HepG2 (cell line): ENCODE measurements at regions not wholly inside any gene's neighbourhood (a gene's known extent, or its start where the extent isn't known, plus 50 kb on each side); places are given as distances from the start of the nearest gene placed in this dataset.

Experiments
- ATAC-seq: fragments of 200-7000 bp; cut with Tn5 transposase; 3 replicates; pipeline ENCODE4 v1.9.1; 2020; ENCODE audit warnings: mild to moderate bottlenecking, moderate library complexity
- BruUV-seq: library from RNA; stranded (reverse); fragments of 400-500 nt; replicated peaks from 2 replicates; lab custom pipeline; 2021; lab: Mats Ljungman, UMichigan
- CTCF ChIA-PET: fragments of 300-600 bp; formaldehyde crosslinking; extraction: SDS; loops from one replicate; lab custom pipeline; 2021; ENCODE audit warnings: low total read pairs, inconsistent platforms, low intra/inter-chr PET ratio; lab: Yijun Ruan, JAX
- POLR2A ChIA-PET: fragments of 350-600 bp; sonication (Branson Sonifier 250); formaldehyde crosslinking; loops from one replicate; lab custom pipeline; 2020; ENCODE audit warnings: antibody characterized with exemption, inconsistent platforms; lab: Yijun Ruan, JAX
- DNase-seq: peaks from one replicate; pipeline ENCODE4 v3.0.0-alpha.2; 2015; ENCODE audit warnings: low spot score
- FAIRE-seq: peaks from 3 replicates; lab custom pipeline; 2011; peaks lifted over from hg19 to GRCh38; lab: Jason Lieb, UNC
- H2AFZ ChIP-seq: one replicate; pipeline ENCODE4 v1.6.1; 2011; ENCODE audit warnings: low read length, inconsistent platforms
- H3K27ac ChIP-seq: fragments of 300-600 bp; 3 replicates; pipeline ENCODE4 v1.8.0; 2011; ENCODE audit warnings: mixed run types, mild to moderate bottlenecking, mixed read lengths, low read length, inconsistent platforms; ENCODE audit not compliant: insufficient read depth; ENCODE audit errors: extremely low read length
- H3K27me3 ChIP-seq, 2 experiments: fragments of 200-600 bp in 1 of 2; 2 replicates in 1 of 2; 3 replicates in 1 of 2; pipeline versions ENCODE4 v1.6.0 to v1.8.0; 2011; ENCODE audit warnings: low read length in 2 of 2, mild to moderate bottlenecking in 2 of 2, moderate library complexity in 2 of 2, inconsistent platforms in 1 of 2; ENCODE audit not compliant: insufficient read depth in 2 of 2, control insufficient read depth in 1 of 2
- H3K36me3 ChIP-seq, 2 experiments: fragments of 200-600 bp in 1 of 2; replicated peaks in 1 of 2; 2 replicates in 1 of 2; 3 replicates in 1 of 2; pipeline versions ENCODE4 v1.5.1 to v1.8.0; 2011; ENCODE audit warnings: low read length in 2 of 2, inconsistent platforms in 1 of 2; ENCODE audit not compliant: insufficient read depth in 2 of 2, control insufficient read depth in 1 of 2
- H3K4me1 ChIP-seq: 2 replicates; pipeline ENCODE4 v1.5.1; 2012; ENCODE audit warnings: low read length, inconsistent platforms; ENCODE audit not compliant: insufficient read depth
- H3K4me2 ChIP-seq: 2 replicates; pipeline ENCODE4 v1.6.0; 2011; ENCODE audit warnings: low read depth, low read length, inconsistent platforms
- H3K4me3 ChIP-seq, 3 experiments: fragments of 200-600 bp in 1 of 3; sonication (generic), shearing (Covaris generic) in 1 of 3; replicated peaks in 1 of 3; 2 replicates each; pipeline ENCODE4 v1.5.1; 2011 to 2016; ENCODE audit warnings: low read length in 3 of 3, inconsistent platforms in 2 of 3, low read depth in 2 of 3, mild to moderate bottlenecking in 2 of 3, control low read depth in 1 of 3, mixed read lengths in 1 of 3; ENCODE audit not compliant: insufficient read depth in 1 of 3
- H3K79me2 ChIP-seq: one replicate; pipeline ENCODE4 v1.6.1; 2011; ENCODE audit warnings: low read length, inconsistent platforms; ENCODE audit not compliant: insufficient read depth
- H3K9ac ChIP-seq: 2 replicates; pipeline ENCODE4 v1.6.0; 2011; ENCODE audit warnings: mild to moderate bottlenecking, low read depth, low read length, inconsistent platforms; ENCODE audit not compliant: insufficient read depth
- H3K9me3 ChIP-seq: 2 replicates; pipeline ENCODE4 v1.5.1; 2012; ENCODE audit warnings: mild to moderate bottlenecking, low read length
- H4K20me1 ChIP-seq: 2 replicates; pipeline ENCODE4 v1.6.0; 2011; ENCODE audit warnings: inconsistent platforms, mild to moderate bottlenecking, low read length, moderate library complexity; ENCODE audit not compliant: insufficient read depth
- HHEX ChIP-seq: IDR thresholded peaks from 2 replicates; pipeline ENCODE4 v1.6.1; 2016; ENCODE audit warnings: control low read depth
- JUNB ChIP-seq: sonication (generic); formaldehyde crosslinking; IDR thresholded peaks from 2 replicates; pipeline ENCODE4 v1.8.0; 2022; ENCODE audit warnings: missing genetic modification reagents, mild to moderate bottlenecking, borderline replicate concordance
- KLF15 ChIP-seq: sonication (generic); formaldehyde crosslinking; IDR thresholded peaks from 2 replicates; pipeline ENCODE4 v1.8.1; 2023; ENCODE audit warnings: borderline replicate concordance, mild to moderate bottlenecking, inconsistent platforms, missing genetic modification reagents, mixed read lengths
- NFRKB ChIP-seq: fragments of 450-650 bp; IDR thresholded peaks from 2 replicates; pipeline ENCODE4 v1.6.1; 2017
- POLR2AphosphoS2 ChIP-seq: IDR thresholded peaks from 2 replicates; pipeline ENCODE4 v1.6.1; 2011; ENCODE audit warnings: low read depth, low read length, improper control_type of control experiment
- REXO4 ChIP-seq: sonication (generic); formaldehyde crosslinking; IDR thresholded peaks from 2 replicates; pipeline ENCODE4 v1.8.0; 2022; ENCODE audit warnings: missing genetic modification reagents, mild to moderate bottlenecking, borderline replicate concordance
- SIN3A ChIP-seq: IDR thresholded peaks from 2 replicates; pipeline ENCODE4 v1.6.1; 2011; ENCODE audit warnings: low read depth, mild to moderate bottlenecking, control low read depth, low read length, borderline replicate concordance
- TAF1 ChIP-seq: sonication (generic); formaldehyde crosslinking; IDR thresholded peaks from 2 replicates; pipeline ENCODE4 v1.4.0; 2020; ENCODE audit warnings: missing genetic modification reagents
- TCF7 ChIP-seq: sonication (generic); IDR thresholded peaks from 2 replicates; pipeline ENCODE4 v1.6.1; 2016; ENCODE audit warnings: antibody characterized with exemption, low read depth
- ZNF263 ChIP-seq: sonication (generic); formaldehyde crosslinking; IDR thresholded peaks from 2 replicates; pipeline ENCODE4 v1.4.0; 2020; ENCODE audit warnings: missing genetic modification reagents
- ZNF329 ChIP-seq: sonication (generic); formaldehyde crosslinking; IDR thresholded peaks from 2 replicates; pipeline ENCODE4 v1.9.0; 2021; ENCODE audit warnings: low read depth, mild to moderate bottlenecking, missing genetic modification reagents
- ZNF557 ChIP-seq: sonication (generic); formaldehyde crosslinking; IDR thresholded peaks from 2 replicates; pipeline ENCODE4 v1.4.0; 2020; ENCODE audit warnings: missing genetic modification reagents
- WGBS: methylation state at CpG from one replicate; pipeline ENCODE4 v1.1.6; 2017; ENCODE audit warnings: low lambda C conversion rate; 5-methylcytosine and 5-hydroxymethylcytosine counted together
- in situ Hi-C: cut with HindIII; loops from 2 replicates; pipeline ENCODE4 v1.10.0; 2017; ENCODE audit warnings: low pct_unique_long_range_greater_than_20kb; ENCODE audit not compliant: extremely low pct_ligation_motif_present
- intact Hi-C: fragments of 100-400 bp; cut with micrococcal nuclease; formaldehyde crosslinking; loops from one replicate; pipeline ENCODE4 v1.10.0; 2022; ENCODE audit not compliant: unreplicated experiment
- TF ChIP-seq, protein P1 (sequence below): IDR thresholded peaks from 2 replicates; pipeline ENCODE4 v1.6.1; 2016; ENCODE audit warnings: low read depth, control low read depth
- TF ChIP-seq, protein P2 (sequence below): IDR thresholded peaks from 2 replicates; pipeline ENCODE4 v1.6.1; 2018; ENCODE audit warnings: missing genetic modification reagents

DNA sequence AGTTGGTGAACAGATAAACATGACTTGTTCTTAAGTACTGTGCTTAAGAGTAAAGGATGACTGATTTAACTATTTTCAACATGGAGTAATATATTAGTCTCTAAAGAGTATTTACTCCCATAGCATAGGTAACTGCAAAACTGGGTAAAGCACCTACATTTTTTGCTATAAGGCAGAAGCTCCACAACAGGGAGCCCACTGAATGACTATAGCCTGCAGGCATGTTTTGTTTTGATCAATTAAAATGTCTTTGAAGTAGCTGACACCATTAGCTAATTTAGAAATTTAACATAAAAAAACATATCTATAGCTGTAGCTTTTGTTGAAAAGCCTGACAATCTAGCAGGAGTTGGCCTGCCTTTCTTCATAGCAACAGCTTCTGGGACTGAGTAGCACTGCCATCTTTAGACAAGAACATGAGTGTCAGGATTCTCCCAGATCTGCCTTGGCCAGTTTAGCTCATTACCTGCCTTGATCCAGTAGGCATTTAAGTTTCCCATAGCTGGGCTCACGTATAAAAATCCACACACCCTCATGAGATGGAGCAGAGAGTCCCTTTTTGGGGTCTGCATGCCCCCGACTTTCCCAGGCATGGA is 1935.1 kb upstream of the PIK3C3 start:
- WGBS, result 0% methylated on average over 2 of the region's 2 CpGs

More for the DNA sequence above, 1935.1 kb upstream of the PIK3C3 start:
- BruUV-seq, result no TSS peak
- in situ Hi-C loops, result no loop called here
- Histone ChIP-seq H3K36me3 (no peaks in the 10 kb centered on the region), H3K9me3 (no peaks in the 10 kb centered on the region), H4K20me1 (no peaks in the 10 kb centered on the region), H3K79me2 (no peaks in the 10 kb centered on the region), H3K27ac (no peak overlapping the region), H3K9ac (no peak overlapping the region), H3K4me3 (no peak overlapping the region), H3K4me2 (no peak overlapping the region), H3K27me3 (no peaks in the 10 kb centered on the region; a peak in 1 of 5 replicates), H2AFZ (no peak overlapping the region), H3K4me1 (no peaks in the 10 kb centered on the region)
- FAIRE-seq, result no peak
- ATAC-seq, result no peak
- intact Hi-C loops, result no loop called here
- DNase-seq, result no peak
- CTCF ChIA-PET, result no interaction called here
- POLR2A ChIA-PET, result no interaction called here
- TF ChIP-seq ZNF263 (CRISPR knock-in tag) (no peak), POLR2AphosphoS2 (no peak), KLF15 (no peak), ZNF329 (CRISPR knock-in tag) (no peak), ZNF557 (CRISPR knock-in tag) (no peak), REXO4 (CRISPR knock-in tag) (no peak), TAF1 (CRISPR knock-in tag) (no peak), TCF7 (no peak), JUNB (no peak), HHEX (CRISPR knock-in tag) (no peak), SIN3A (no peak), NFRKB (no peak)
- TF ChIP-seq, protein P1, sequence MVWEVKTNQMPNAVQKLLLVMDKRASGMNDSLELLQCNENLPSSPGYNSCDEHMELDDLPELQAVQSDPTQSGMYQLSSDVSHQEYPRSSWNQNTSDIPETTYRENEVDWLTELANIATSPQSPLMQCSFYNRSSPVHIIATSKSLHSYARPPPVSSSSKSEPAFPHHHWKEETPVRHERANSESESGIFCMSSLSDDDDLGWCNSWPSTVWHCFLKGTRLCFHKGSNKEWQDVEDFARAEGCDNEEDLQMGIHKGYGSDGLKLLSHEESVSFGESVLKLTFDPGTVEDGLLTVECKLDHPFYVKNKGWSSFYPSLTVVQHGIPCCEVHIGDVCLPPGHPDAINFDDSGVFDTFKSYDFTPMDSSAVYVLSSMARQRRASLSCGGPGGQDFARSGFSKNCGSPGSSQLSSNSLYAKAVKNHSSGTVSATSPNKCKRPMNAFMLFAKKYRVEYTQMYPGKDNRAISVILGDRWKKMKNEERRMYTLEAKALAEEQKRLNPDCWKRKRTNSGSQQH (CRISPR knock-in tag), result no peak
- TF ChIP-seq, protein P2, sequence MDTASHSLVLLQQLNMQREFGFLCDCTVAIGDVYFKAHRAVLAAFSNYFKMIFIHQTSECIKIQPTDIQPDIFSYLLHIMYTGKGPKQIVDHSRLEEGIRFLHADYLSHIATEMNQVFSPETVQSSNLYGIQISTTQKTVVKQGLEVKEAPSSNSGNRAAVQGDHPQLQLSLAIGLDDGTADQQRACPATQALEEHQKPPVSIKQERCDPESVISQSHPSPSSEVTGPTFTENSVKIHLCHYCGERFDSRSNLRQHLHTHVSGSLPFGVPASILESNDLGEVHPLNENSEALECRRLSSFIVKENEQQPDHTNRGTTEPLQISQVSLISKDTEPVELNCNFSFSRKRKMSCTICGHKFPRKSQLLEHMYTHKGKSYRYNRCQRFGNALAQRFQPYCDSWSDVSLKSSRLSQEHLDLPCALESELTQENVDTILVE, result no peak
- TF ChIP-seq, all 625 proteins: peak for 0
